Left hindlimb (tissue), 1 donor: ENCODE measurements at regions not wholly inside any gene's neighbourhood (a gene's known extent, or its start where the extent isn't known, plus 50 kb on each side); places are given as distances from the start of the nearest gene placed in this dataset.
"Not testable (repeated sequence)": the region's sequence is repeated elsewhere in the genome, so short reads cannot be mapped to it uniquely, and the experiment has no call there.

Source experiments
- DNase-seq: peaks from one replicate; pipeline ENCODE4 v3.0.0-alpha.2; 2018

DNA sequence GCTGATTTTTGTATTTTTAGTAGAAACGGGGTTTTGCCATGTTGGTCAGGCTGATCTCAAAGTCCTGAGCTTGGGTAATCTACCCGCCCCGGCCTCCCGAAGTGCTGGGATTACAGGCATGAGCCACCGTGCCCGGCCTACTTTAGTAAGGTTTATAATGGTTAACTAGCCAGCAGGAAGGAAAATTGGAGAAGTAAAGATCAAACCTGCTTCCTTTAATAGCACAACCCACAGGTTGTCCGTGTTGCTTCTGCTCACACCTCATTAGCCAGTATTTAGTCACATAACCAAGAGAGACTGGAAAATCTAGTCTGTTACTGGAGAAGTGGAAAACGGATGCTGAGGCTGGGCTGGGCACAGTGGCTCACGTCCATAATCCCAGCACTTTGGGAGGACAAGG, 51.9 kb upstream of the TBL1XR1 start:
- DNase-seq, result no peak

DNA sequence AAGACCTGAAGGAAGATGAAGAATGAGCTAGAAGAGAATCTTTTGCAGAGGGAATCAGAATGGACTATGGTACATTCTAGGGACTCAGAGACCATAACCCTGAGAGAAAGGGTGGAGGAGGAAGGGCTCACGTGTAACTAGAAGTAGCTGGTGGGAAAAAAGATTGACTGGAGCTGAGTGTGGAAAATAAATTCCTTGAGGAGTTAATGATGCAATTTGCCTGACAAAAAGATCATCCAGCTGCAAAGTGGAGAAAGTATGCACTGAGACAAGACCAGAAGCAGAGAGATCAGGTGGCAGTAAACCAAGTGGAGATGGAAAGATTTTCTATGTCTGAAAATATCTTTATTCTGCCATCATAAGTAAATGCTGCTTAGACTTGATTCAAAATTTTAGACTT, 52.9 kb upstream of the TBL1XR1 start:
- DNase-seq, result no peak

- no peak for DNase-seq
These were observed 54.5 kb upstream of the TBL1XR1 start for GRCh38 chr3:177251755-177252154.

GRCh38 chr3:177257006-177257405, 59.7 kb upstream of the TBL1XR1 start:
- DNase-seq, result no peak

- no peak for DNase-seq
These were observed 60.3 kb upstream of the TBL1XR1 start for GRCh38 chr3:177257625-177258024.

GRCh38 chr3:177262396-177262795, 65.1 kb upstream of the TBL1XR1 start:
- no peak for DNase-seq

- peak; percentile 33 for DNase-seq
These were observed 66.5 kb upstream of the TBL1XR1 start for GRCh38 chr3:177263615-177264368.

GRCh38 chr3:177271811-177272501, 74.7 kb upstream of the TBL1XR1 start:
- DNase-seq, result not testable (repeated sequence)

DNA sequence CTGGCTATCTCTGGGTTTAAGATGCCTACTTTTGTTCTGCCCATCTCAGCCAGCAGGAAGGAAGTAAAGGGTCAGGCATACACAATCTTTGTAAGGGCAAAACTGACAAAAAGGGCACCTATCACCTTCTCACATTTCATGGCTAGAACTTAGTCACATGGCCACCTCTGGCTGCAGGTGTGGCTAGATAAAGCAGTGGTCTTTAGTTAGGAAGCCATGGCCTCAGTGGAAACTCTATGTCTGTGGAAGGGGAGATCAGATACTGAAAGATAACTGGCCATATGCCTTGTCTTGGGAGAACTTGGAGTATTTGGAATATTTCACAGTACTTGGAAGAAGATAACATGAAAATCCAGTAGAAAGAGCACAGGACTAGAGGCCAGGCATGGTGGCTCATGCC, 80.7 kb upstream of the TBL1XR1 start:
- no peak for DNase-seq

DNA sequence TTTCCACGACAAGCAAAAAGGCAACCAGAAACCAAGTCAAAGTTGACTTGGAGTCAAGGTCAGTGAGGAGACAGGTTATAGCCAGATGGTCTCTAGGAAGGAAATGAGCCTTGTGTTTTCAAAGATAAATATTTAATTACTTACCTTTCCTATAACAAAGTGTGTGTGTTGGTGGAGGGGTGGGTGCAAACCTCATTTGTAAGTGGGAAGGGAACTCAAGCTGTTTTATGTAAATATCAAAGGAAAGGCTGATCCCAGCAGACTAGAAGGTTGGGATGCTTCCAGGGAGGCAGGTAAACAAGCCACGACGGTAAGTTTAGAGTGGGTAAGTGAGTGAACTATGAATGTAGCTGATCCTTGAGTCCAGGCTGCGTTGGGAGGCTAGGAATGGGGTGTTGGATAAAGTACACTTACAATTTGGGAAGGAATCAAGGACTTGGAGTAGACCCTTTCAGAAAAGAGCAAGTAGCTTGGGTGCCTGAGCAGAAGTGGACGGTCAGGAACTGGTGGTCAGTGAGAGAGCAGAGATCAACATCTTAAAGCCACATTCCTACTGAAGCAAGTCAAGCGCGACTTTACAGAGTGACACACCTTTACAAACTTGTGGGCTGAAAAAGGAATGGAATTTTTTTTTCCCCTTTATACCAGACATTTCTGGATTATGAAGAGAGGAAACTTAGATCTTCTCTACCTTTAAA, 82.0 kb upstream of the TBL1XR1 start:
- no peak for DNase-seq

DNA sequence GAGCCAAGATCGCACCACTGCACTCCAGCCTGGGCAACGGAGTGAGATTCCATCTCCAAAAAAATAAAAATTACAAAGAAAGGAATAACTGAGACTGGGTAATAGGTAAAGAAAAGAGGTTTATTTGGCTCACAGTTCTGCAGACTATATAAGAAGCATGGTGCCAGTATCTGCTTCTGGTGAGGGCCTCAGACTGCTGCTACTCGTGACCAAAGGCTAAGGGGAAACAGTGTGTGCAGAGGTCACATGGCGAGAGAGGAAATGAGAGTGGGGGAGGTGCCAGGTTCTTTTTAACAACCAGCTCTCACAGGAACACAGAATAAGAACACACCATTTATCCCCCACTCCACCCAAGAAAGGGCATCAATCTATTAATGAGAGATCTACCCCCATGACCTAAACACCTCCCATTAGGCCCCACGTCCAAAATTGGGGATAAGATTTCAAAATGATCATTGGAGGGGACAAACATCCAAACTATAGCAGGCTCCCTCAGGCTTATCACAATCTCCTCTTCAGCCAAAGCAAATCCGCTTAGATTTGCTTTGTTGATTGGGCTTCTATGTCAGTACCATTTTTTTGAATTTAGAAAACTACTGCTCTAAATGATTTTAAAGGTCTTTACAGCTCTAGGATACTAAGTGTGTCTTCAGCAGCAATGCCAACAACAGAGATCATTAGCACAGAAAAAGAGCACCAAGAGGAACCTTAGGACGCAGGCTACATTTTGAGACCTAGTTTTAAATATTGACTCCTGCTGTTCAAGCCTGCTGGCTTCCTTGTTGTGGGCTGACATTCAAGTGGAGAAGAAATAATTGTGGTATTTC, 84.2 kb upstream of the TBL1XR1 start:
- no peak for DNase-seq

DNA sequence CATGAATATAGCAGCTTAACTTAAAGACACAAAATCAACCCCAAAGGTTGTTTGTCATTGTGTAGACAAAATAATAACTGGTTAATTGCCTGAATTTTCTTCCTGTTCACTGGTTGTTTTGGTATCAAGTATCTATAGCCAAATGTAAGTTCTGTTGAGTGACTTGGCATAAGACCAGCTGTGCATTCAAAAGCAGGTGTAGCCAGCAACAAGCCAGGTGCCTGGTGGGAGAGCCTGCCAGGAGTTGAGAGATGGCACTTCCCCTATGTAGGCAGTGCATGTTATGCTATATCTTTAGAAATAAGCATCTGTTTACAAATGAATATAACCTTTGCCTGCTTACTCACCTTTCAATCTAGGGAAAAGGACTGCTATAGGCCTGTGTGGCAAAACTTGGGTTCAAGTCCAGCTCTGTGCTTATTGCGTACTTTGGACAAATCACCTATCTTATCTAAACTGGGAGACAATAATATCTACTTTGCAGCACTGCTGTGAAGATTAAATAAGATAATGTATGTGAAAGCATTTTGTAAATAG, 84.9 kb upstream of the TBL1XR1 start:
- DNase-seq, result no peak

DNA sequence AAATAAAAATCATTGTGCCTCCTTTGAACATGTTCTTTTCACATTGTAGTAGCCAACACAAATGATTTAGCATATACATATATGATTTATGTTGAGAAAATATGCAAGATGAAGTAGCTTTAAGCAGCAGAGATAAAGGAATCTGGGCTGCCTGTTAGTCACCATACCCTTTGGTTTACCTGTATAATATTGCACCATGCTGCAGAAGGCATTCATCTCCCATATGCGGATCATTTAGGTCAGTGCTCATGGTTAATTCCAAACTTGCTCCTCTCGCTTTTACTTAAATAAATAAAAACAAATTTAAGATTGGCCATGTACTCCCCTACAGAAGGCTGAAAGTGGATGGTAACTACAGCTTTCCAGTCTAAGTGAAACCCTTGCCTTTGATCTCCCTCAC, 86.7 kb upstream of the TBL1XR1 start:
- no peak for DNase-seq

DNA sequence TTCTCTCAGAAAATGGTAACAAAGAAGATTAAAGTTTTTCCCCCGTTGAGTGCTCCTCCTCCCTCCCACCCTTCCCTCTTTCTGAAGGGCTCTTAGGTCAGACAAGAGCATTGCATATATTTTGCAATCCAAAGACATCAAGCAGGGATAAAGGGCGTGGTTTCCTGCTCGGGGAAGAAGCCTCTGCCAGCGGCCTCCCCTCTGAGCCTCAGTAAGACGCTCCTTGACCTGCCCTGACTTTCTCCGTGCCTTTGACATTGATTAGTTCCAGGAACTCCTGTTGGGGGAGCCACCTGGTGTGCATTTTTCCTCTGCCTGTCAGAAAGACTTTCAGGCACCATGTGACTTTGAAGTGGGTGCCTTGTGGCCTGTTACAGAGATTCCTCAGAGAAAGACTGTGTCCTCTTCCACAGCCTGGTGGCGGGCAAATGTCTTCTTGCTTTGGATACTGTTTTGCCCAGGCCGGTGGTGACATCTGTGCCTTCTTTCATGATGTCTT, 87.2 kb upstream of the TBL1XR1 start:
- no peak for DNase-seq

DNA sequence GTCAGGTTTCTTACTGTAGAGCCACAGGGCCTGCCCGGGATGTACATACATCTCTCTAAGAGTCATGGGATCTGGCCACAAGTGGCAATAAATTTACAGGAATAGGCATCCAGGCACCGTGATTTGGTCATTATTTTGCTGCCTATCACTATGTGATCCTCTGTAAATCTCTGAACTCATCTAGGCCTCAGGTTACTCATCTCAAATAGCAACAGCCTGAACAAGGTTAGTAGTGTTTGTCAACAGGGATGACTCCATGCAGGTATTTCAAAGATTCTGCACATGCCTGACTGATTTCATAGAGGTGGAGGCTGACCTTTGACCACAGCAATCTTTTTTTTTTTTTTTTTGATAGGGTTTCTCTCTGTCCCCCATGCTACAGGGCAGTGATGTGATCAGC, 88.8 kb upstream of the TBL1XR1 start:
- no peak for DNase-seq

DNA sequence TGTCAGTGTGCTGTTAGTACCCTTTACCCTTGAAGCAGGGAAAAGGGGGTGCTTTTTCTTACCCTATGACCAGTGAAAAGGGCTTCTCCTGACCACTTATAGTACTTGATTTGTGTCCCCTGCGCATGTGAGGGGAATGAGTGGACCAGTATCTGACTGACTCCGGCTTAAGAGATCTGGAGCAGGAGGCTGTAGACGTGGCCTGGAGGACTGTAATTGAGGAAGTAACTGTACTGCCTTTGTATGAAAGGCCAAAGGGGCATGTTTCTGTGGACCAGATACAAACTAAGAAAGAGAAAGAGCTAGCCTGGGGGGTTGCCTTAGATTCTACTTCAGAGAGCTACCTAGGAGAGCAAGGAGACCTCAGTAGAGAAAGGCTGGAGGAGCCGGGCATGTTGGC, 89.9 kb upstream of the TBL1XR1 start:
- DNase-seq, result no peak

DNA sequence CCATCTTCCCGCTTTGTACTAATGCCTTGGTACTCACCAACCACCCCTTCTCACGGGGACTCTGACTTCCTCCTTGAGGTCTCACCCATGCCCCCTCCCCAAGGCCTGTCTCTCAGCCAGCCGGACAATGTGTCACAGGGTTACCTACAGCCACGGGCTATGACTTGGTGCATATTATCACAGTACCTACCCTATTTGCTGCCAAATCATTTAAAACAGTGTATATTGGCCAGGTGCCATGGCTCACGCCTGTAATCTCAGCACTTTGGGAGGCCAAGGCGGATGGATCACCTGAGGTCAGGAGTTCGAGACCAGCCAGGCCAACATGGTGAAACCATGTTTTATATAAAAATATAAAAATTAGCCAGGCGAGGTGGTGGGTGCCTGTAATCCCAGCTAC, 93.4 kb upstream of the TBL1XR1 start:
- DNase-seq, result no peak

DNA sequence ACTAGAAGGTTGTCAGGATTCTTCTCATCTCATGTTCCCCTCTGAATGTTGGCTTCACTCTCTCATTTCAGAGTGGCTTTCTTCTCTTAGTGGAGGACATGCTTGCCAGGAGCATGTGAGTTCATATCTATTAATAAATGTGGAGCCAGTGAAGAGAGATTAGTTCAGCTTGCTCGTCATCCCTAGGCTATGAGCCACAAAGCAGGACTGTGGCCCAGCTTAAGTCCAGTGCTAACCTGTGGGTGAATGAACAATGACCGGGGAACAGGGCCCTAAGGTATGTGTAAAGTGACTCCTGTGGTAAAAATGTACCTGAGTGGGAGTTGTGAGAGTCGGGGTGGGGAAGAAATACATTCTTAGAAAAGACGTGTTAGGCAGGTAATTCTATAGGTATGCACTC, 96.9 kb upstream of the TBL1XR1 start:
- no peak for DNase-seq

GRCh38 chr3:177295116-177295515, 97.8 kb upstream of the TBL1XR1 start:
- DNase-seq, result no peak

GRCh38 chr3:177299250-177299649, 102.0 kb upstream of the TBL1XR1 start:
- no peak for DNase-seq

DNA sequence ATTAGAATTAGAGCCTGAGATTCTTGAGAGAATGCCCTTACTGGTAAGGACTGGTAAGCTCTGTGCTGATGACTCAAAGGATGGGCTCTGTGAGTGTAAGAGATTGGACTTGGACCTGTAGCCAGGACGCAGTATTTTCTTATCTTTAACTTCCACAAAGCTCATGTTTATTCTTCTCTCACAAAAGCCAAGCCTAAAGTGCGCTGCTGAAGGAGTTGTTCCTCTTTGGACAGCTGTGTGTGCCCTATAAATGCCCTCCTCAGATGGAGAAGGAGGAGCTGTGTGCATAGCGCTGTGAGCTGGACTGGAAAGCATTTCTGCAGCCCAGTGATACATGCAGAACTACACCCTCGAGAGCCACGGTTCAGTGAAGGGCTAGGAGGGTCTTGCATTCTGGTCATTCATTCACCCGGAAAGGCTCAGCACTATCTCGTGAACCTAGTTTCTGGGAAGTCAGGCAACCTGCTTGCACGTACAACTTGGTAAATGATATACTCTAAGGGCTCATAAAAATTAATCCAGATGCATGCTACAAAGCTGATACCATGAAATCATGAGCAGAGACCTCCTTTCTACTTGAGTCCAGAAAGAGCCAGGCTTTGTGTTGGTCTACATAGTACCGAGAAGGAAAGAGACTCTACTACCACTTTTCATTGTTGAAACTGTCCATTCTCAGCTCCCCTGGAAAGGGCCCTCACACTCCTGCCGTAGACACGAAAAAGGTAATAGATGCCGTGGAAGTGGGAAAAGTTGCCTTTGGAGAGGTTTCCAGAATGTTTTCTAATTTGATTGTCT, 103.0 kb upstream of the TBL1XR1 start:
- DNase-seq, result peak; percentile 45

DNA sequence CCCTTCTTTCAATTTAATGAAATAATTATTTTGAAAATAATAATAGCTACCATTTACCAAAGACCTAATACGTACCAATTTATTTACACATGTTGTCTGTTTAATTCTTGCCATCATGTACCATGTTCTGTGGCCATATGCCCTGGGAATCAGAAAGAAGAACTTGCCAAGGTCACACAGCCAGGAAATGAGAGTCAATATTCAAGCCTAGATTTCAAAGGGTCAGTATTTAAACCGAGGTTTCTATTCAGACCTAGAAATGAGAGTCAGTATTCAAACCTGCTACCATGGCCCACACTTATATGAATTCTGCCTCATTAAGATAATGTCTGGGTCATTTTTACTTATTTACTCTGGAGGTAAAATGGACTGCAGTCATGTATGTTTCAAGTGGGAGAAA, 103.6 kb upstream of the TBL1XR1 start:
- no peak for DNase-seq
